GM12878 (cell line): ENCODE measurements at regions not wholly inside any gene's neighbourhood (a gene's known extent, or its start where the extent isn't known, plus 50 kb on each side); places are given as distances from the start of the nearest gene placed in this dataset.

Experiments
- BACH1 ChIP-seq: fragments of 450-650 bp; IDR thresholded peaks from 2 replicates; pipeline ENCODE4 v1.6.1; 2017; ENCODE audit warnings: mild to moderate bottlenecking, borderline replicate concordance
- CREM ChIP-seq: IDR thresholded peaks from 2 replicates; pipeline ENCODE4 v1.6.1; 2014; ENCODE audit warnings: antibody characterized with exemption, low read depth
- POU2F2 ChIP-seq: IDR thresholded peaks from 3 replicates; pipeline ENCODE4 v1.6.1; 2011; ENCODE audit warnings: low read depth, mild to moderate bottlenecking, low read length, borderline replicate concordance
- STAT1 ChIP-seq: fragments of 450-650 bp; conservative IDR thresholded peaks from 2 replicates; pipeline ENCODE4 v1.6.1; 2014; ENCODE audit warnings: antibody characterized with exemption, mild to moderate bottlenecking
- ZNF622 ChIP-seq: fragments of 450-650 bp; IDR thresholded peaks from 2 replicates; pipeline ENCODE4 v1.6.1; 2017; ENCODE audit warnings: mild to moderate bottlenecking, inconsistent platforms
- TF ChIP-seq, protein P1 (sequence below): IDR thresholded peaks from 2 replicates; pipeline ENCODE4 v1.6.1; 2011; ENCODE audit warnings: mild to moderate bottlenecking, low read depth, low read length, moderate library complexity; ENCODE audit not compliant: insufficient replicate concordance
- TF ChIP-seq, protein P2 (sequence below): fragments of 450-650 bp; IDR thresholded peaks from 2 replicates; pipeline ENCODE4 v1.6.1; 2017; ENCODE audit warnings: borderline replicate concordance
- TF ChIP-seq, protein P3 (sequence below): fragments of 450-650 bp; IDR thresholded peaks from 2 replicates; pipeline ENCODE4 v1.6.1; 2014; ENCODE audit warnings: mild to moderate bottlenecking
- TF ChIP-seq, protein P4 (sequence below): IDR thresholded peaks from 2 replicates; pipeline ENCODE4 v1.6.1; 2012; ENCODE audit warnings: improper control_type of control experiment, low read depth, low read length; ENCODE audit not compliant: insufficient replicate concordance

DNA sequence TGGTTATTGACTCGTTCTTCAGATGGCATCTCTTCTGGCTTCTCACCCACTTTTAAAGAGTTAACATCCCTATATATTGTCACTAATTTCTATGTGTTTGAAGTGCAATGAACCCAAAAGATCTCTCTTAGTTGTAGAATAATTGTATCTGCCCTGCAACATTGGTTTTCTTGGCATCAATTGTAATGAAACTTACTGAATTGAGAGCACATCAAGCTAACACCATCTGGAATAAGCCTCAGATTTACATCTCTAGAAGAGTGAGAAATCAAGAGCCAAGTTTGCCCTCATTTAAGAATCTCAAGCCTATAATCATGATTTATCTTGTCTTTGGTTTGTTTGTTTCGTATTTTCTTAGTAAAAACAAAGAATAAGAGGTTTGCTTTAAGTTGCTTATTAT is 372.6 kb upstream of the LRRC7 start (continued):
- TF ChIP-seq, protein P1, sequence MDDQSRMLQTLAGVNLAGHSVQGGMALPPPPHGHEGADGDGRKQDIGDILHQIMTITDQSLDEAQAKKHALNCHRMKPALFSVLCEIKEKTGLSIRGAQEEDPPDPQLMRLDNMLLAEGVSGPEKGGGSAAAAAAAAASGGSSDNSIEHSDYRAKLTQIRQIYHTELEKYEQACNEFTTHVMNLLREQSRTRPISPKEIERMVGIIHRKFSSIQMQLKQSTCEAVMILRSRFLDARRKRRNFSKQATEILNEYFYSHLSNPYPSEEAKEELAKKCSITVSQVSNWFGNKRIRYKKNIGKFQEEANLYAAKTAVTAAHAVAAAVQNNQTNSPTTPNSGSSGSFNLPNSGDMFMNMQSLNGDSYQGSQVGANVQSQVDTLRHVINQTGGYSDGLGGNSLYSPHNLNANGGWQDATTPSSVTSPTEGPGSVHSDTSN: no peak
- TF ChIP-seq BACH1 (no peak), ZNF622 (no peak), CREM (no peak), STAT1 (no peak), POU2F2 (no peak)
- TF ChIP-seq, protein P2, sequence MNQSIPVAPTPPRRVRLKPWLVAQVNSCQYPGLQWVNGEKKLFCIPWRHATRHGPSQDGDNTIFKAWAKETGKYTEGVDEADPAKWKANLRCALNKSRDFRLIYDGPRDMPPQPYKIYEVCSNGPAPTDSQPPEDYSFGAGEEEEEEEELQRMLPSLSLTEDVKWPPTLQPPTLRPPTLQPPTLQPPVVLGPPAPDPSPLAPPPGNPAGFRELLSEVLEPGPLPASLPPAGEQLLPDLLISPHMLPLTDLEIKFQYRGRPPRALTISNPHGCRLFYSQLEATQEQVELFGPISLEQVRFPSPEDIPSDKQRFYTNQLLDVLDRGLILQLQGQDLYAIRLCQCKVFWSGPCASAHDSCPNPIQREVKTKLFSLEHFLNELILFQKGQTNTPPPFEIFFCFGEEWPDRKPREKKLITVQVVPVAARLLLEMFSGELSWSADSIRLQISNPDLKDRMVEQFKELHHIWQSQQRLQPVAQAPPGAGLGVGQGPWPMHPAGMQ: no peak
- TF ChIP-seq, protein P3, sequence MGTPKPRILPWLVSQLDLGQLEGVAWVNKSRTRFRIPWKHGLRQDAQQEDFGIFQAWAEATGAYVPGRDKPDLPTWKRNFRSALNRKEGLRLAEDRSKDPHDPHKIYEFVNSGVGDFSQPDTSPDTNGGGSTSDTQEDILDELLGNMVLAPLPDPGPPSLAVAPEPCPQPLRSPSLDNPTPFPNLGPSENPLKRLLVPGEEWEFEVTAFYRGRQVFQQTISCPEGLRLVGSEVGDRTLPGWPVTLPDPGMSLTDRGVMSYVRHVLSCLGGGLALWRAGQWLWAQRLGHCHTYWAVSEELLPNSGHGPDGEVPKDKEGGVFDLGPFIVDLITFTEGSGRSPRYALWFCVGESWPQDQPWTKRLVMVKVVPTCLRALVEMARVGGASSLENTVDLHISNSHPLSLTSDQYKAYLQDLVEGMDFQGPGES: no peak
- TF ChIP-seq, protein P4, sequence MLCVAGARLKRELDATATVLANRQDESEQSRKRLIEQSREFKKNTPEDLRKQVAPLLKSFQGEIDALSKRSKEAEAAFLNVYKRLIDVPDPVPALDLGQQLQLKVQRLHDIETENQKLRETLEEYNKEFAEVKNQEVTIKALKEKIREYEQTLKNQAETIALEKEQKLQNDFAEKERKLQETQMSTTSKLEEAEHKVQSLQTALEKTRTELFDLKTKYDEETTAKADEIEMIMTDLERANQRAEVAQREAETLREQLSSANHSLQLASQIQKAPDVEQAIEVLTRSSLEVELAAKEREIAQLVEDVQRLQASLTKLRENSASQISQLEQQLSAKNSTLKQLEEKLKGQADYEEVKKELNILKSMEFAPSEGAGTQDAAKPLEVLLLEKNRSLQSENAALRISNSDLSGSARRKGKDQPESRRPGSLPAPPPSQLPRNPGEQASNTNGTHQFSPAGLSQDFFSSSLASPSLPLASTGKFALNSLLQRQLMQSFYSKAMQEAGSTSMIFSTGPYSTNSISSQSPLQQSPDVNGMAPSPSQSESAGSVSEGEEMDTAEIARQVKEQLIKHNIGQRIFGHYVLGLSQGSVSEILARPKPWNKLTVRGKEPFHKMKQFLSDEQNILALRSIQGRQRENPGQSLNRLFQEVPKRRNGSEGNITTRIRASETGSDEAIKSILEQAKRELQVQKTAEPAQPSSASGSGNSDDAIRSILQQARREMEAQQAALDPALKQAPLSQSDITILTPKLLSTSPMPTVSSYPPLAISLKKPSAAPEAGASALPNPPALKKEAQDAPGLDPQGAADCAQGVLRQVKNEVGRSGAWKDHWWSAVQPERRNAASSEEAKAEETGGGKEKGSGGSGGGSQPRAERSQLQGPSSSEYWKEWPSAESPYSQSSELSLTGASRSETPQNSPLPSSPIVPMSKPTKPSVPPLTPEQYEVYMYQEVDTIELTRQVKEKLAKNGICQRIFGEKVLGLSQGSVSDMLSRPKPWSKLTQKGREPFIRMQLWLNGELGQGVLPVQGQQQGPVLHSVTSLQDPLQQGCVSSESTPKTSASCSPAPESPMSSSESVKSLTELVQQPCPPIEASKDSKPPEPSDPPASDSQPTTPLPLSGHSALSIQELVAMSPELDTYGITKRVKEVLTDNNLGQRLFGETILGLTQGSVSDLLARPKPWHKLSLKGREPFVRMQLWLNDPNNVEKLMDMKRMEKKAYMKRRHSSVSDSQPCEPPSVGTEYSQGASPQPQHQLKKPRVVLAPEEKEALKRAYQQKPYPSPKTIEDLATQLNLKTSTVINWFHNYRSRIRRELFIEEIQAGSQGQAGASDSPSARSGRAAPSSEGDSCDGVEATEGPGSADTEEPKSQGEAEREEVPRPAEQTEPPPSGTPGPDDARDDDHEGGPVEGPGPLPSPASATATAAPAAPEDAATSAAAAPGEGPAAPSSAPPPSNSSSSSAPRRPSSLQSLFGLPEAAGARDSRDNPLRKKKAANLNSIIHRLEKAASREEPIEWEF: no peak
- TF ChIP-seq, all 136 proteins: peak for 0
